ENCODE measurements at regions not wholly inside any gene's neighbourhood (a gene's known extent, or its start where the extent isn't known, plus 50 kb on each side); places are given as distances from the start of the nearest gene placed in this dataset.

GRCh38 chr11:23956586-23956985 is 540.3 kb upstream of the LUZP2 start:
- H3K27ac Mint-ChIP-seq, result no peak overlapping the region
- H3K36me3 Mint-ChIP-seq, result no peaks in the 10 kb centered on the region
- no peaks in the 10 kb centered on the region for H3K4me1 Mint-ChIP-seq
- H3K4me3 Mint-ChIP-seq, result no peak overlapping the region
- TF ChIP-seq CTCF (IDR thresholded peaks at IDR 0.05; ENCODE audit: unreplicated experiment), result no peak
- H3K9me3 Mint-ChIP-seq, result no peaks in the 10 kb centered on the region
- no peaks in the 10 kb centered on the region for H3K27me3 Mint-ChIP-seq (ENCODE audit: low read depth)
- DNase-seq (ENCODE audit: low spot score in 2 of 2, unreplicated experiment in 2 of 2), result no peak

- Mint-ChIP-seq H3K4me3 (no peak overlapping the region), H3K27ac (no peak overlapping the region), H3K4me1 (no peaks in the 10 kb centered on the region), H3K27me3 (ENCODE audit: low read depth) (no peaks in the 10 kb centered on the region), H3K9me3 (peaks cover under 1% of the 10 kb centered on the region), H3K36me3 (no peaks in the 10 kb centered on the region)
- TF ChIP-seq CTCF (IDR thresholded peaks at IDR 0.05; ENCODE audit: unreplicated experiment), result no peak
- no peak for DNase-seq (ENCODE audit: low spot score in 2 of 2, unreplicated experiment in 2 of 2)
Observed at GRCh38 chr11:23957314-23957713, 539.5 kb upstream of the LUZP2 start.

GRCh38 chr11:23959462-23959861 is 537.4 kb upstream of the LUZP2 start:
- H3K9me3 Mint-ChIP-seq, result peaks cover 6% of the 10 kb centered on the region
- H3K4me3 Mint-ChIP-seq, result no peak overlapping the region
- no peak for DNase-seq (ENCODE audit: low spot score in 2 of 2, unreplicated experiment in 2 of 2)
- no peak for TF ChIP-seq CTCF (IDR thresholded peaks at IDR 0.05; ENCODE audit: unreplicated experiment)
- H3K36me3 Mint-ChIP-seq, result no peaks in the 10 kb centered on the region
- no peak overlapping the region for H3K27ac Mint-ChIP-seq
- no peaks in the 10 kb centered on the region for H3K4me1 Mint-ChIP-seq
- H3K27me3 Mint-ChIP-seq (ENCODE audit: low read depth), result no peaks in the 10 kb centered on the region

GRCh38 chr11:23961503-23962338 is 535.1 kb upstream of the LUZP2 start:
- Mint-ChIP-seq H3K36me3 (no peaks in the 10 kb centered on the region), H3K4me3 (no peak overlapping the region), H3K27ac (no peak overlapping the region), H3K9me3 (peaks cover 6% of the 10 kb centered on the region), H3K4me1 (no peaks in the 10 kb centered on the region), H3K27me3 (ENCODE audit: low read depth) (no peaks in the 10 kb centered on the region)
- no peak for TF ChIP-seq CTCF (IDR thresholded peaks at IDR 0.05; ENCODE audit: unreplicated experiment)
- no peak for DNase-seq (ENCODE audit: low spot score in 2 of 2, unreplicated experiment in 2 of 2)

GRCh38 chr11:23973244-23973643 is 523.6 kb upstream of the LUZP2 start:
- no peak for TF ChIP-seq CTCF (IDR thresholded peaks at IDR 0.05; ENCODE audit: unreplicated experiment)
- DNase-seq (ENCODE audit: low spot score in 2 of 2, unreplicated experiment in 2 of 2), result no peak
- H3K9me3 Mint-ChIP-seq, result no peaks in the 10 kb centered on the region
- no peak overlapping the region for H3K27ac Mint-ChIP-seq
- H3K27me3 Mint-ChIP-seq (ENCODE audit: low read depth), result no peaks in the 10 kb centered on the region
- peaks cover 9% of the 10 kb centered on the region for H3K4me1 Mint-ChIP-seq
- no peak overlapping the region for H3K4me3 Mint-ChIP-seq
- H3K36me3 Mint-ChIP-seq, result no peaks in the 10 kb centered on the region
